DND-41 (cell line): ENCODE measurements at regions not wholly inside any gene's neighbourhood (a gene's known extent, or its start where the extent isn't known, plus 50 kb on each side); places are given as distances from the start of the nearest gene placed in this dataset.

Experiments used
- ATAC-seq: fragments of 200-7000 bp; cut with Tn5 transposase; 3 replicates; pipeline ENCODE4 v1.9.1; 2021; ENCODE audit warnings: low read depth; ENCODE audit not compliant: insufficient read depth
- DNase-seq: peaks from one replicate; pipeline ENCODE4 v3.0.0-alpha.2; 2020
- H2AFZ ChIP-seq: 2 replicates; pipeline ENCODE4 v1.6.0; 2012; ENCODE audit warnings: low read depth, low read length
- H3K27ac ChIP-seq: 2 replicates; pipeline ENCODE4 v1.5.1; 2012; ENCODE audit warnings: low read length, inconsistent platforms
- H3K27me3 ChIP-seq: fragments of 200-600 bp; sonication (generic); 2 replicates; pipeline ENCODE4 v1.6.0; 2012; ENCODE audit warnings: low read length, mild to moderate bottlenecking, inconsistent platforms; ENCODE audit not compliant: insufficient read depth, poor library complexity
- H3K36me3 ChIP-seq: 2 replicates; pipeline ENCODE4 v1.5.1; 2012; ENCODE audit warnings: low read length, inconsistent platforms; ENCODE audit not compliant: insufficient read depth
- H3K4me1 ChIP-seq: 2 replicates; pipeline ENCODE4 v1.5.1; 2012; ENCODE audit warnings: mild to moderate bottlenecking, low read length; ENCODE audit not compliant: insufficient read depth
- H3K4me2 ChIP-seq: 2 replicates; pipeline ENCODE4 v1.6.0; 2012; ENCODE audit warnings: mild to moderate bottlenecking, moderate library complexity, low read length, inconsistent platforms; ENCODE audit not compliant: insufficient read depth
- H3K4me3 ChIP-seq, 2 experiments: fragments of 200-600 bp in 1 of 2; shearing (Covaris generic) in 1 of 2; 2 replicates each; pipeline ENCODE4 v1.5.1; 2012 to 2016; ENCODE audit warnings: inconsistent platforms in 2 of 2, low read length in 2 of 2, mild to moderate bottlenecking in 2 of 2, low read depth in 1 of 2, moderate library complexity in 1 of 2
- H3K79me2 ChIP-seq: 2 replicates; pipeline ENCODE4 v1.6.0; 2012; ENCODE audit warnings: low read length, inconsistent platforms; ENCODE audit not compliant: insufficient read depth
- H3K9ac ChIP-seq: 2 replicates; pipeline ENCODE4 v1.6.0; 2012; ENCODE audit warnings: low read depth, mild to moderate bottlenecking, inconsistent platforms, low read length, moderate library complexity
- H3K9me3 ChIP-seq: 2 replicates; pipeline ENCODE4 v1.5.1; 2012; ENCODE audit warnings: low read length, moderate library complexity, mild to moderate bottlenecking, inconsistent platforms; ENCODE audit not compliant: insufficient read depth, severe bottlenecking
- H4K20me1 ChIP-seq: 2 replicates; pipeline ENCODE4 v1.6.0; 2012; ENCODE audit warnings: low read length; ENCODE audit not compliant: insufficient read depth
- EZH2 ChIP-seq: IDR thresholded peaks from 3 replicates; pipeline ENCODE4 v1.6.1; 2012; ENCODE audit warnings: borderline replicate concordance, low read depth, mild to moderate bottlenecking, moderate library complexity, low read length, inconsistent platforms; ENCODE audit not compliant: severe bottlenecking
- TF ChIP-seq, protein P1 (sequence below): IDR thresholded peaks from 2 replicates; pipeline ENCODE4 v1.5.1; 2012; ENCODE audit warnings: borderline replicate concordance, low read length, moderate library complexity, mild to moderate bottlenecking; ENCODE audit not compliant: poor library complexity, severe bottlenecking; ENCODE audit errors: extremely low read depth

DNA sequence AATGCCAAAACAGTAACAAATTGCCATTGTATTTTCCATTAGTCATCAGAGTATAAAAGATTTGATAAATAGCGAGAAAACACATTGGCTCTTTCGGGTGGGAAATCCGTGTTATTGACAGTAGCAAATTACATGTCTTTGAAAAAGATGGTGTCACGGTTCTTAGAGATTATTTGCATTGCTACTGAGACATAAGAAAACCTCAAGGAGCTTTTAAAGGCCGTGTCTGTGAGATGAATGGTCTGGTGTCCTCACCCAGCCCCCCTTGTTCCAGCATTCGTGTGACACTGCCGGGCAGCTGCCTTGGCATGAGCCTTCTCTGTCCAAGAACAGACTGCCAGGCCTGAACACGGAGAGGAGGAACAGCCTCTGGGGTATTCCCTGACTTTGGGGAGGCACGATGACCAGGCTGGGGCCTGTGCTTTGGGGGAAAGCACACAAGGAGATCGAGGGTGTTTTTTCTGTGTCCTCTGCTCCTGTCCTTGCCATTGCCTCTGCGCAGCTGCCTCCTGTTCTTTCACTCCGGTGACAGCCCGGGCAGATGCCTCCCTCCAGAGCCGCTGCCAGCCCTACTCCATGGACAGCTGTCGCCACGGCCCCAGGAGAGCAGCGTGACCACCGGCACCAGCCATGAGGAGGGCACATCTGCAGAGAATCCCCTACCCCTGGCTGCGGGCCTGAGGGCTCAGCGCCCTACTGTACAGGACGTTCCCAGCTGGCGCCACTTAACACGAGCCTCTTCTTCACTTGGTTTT is 167.7 kb upstream of the CDYL start:
- peaks cover 3% of the 10 kb centered on the region for H3K27me3 ChIP-seq
- H3K4me1 ChIP-seq: no peaks in the 10 kb centered on the region
- ATAC-seq (no peak), DNase-seq (no peak)
- no peak overlapping the region for H3K4me2 ChIP-seq
- no peak overlapping the region for H3K9ac ChIP-seq
- no peak overlapping the region for H3K4me3 ChIP-seq
- no peaks in the 10 kb centered on the region for H4K20me1 ChIP-seq
- no peak overlapping the region for H2AFZ ChIP-seq
- TF ChIP-seq, protein P1, sequence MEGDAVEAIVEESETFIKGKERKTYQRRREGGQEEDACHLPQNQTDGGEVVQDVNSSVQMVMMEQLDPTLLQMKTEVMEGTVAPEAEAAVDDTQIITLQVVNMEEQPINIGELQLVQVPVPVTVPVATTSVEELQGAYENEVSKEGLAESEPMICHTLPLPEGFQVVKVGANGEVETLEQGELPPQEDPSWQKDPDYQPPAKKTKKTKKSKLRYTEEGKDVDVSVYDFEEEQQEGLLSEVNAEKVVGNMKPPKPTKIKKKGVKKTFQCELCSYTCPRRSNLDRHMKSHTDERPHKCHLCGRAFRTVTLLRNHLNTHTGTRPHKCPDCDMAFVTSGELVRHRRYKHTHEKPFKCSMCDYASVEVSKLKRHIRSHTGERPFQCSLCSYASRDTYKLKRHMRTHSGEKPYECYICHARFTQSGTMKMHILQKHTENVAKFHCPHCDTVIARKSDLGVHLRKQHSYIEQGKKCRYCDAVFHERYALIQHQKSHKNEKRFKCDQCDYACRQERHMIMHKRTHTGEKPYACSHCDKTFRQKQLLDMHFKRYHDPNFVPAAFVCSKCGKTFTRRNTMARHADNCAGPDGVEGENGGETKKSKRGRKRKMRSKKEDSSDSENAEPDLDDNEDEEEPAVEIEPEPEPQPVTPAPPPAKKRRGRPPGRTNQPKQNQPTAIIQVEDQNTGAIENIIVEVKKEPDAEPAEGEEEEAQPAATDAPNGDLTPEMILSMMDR: no peak
- TF ChIP-seq EZH2: no peak
- no peaks in the 10 kb centered on the region for H3K79me2 ChIP-seq
- H3K9me3 ChIP-seq: no peaks in the 10 kb centered on the region
- no peaks in the 10 kb centered on the region for H3K36me3 ChIP-seq
- H3K27ac ChIP-seq: no peak overlapping the region

DNA sequence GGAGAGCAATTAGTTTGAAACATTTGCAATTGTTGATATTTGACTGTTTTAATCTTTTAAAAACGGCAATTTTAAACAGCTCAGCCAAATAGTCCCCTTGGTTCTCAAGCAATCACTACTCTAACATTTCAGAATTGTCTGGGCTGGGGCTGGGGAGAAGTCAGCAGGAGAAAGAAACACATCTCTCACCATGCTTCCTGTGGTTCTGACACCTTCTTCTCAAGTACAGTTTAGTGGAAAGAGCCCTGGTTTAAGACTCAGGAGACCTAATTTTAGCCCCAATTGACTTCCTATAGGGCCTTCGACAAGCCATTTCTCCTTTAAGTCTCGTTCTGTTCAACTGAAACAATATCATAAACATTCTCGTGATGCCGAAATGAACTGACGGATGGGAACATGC is 168.4 kb upstream of the CDYL start:
- Histone ChIP-seq H3K4me3 (no peak overlapping the region), H3K9ac (no peak overlapping the region), H3K4me1 (no peaks in the 10 kb centered on the region), H3K27ac (no peak overlapping the region), H2AFZ (no peak overlapping the region), H4K20me1 (no peaks in the 10 kb centered on the region), H3K79me2 (no peaks in the 10 kb centered on the region), H3K27me3 (peaks cover 3% of the 10 kb centered on the region), H3K4me2 (no peak overlapping the region), H3K9me3 (no peaks in the 10 kb centered on the region), H3K36me3 (no peaks in the 10 kb centered on the region)
- ATAC-seq (no peak), DNase-seq (no peak)
- no peak for TF ChIP-seq EZH2
- TF ChIP-seq, protein P1: no peak

DNA sequence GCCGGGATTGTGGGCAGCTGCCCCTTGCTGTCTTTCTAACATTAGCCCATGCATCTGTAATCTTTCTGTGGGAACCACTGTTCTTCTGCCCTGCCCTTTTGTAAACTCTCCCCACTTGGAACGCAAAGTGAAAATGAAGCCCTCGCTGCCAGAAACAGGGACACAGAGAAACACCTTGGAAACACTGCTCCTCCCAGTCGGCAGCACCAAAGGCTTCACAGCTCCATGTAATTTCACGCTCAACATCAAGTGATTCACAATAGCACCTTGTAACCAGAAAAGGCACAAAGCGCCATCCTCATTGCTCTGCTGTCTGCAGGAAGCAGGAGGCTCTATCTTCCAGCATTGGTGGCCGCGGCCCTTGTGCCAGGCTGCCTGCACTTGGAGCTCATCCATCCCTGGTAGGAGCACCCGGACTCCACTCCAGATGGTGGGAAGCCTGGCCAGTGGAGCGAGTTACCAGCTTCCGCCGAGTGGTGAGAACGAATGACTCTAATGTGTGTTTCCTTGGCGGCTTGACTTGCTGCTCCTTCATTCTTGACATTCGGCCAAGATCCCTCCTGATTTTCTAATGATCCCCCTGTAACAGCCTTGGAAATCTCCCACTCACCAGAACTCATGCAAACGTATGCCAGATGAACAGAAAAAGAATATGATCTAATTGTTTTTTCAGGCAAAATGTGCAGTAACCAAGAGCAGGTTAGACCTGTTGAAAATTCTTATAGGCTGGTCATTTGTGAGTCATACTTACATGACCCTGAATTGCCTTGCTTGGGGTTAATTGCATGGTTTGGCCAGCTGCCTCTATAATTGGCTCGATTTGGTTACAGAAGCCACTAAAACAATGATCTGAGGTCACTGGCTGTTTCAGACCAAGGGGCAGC is 169.1 kb upstream of the CDYL start:
- no peaks in the 10 kb centered on the region for H3K36me3 ChIP-seq
- ATAC-seq: no peak
- H3K4me2 ChIP-seq: no peak overlapping the region
- TF ChIP-seq, protein P1: no peak
- no peak for TF ChIP-seq EZH2
- H3K79me2 ChIP-seq: no peaks in the 10 kb centered on the region
- no peaks in the 10 kb centered on the region for H3K9me3 ChIP-seq
- peaks cover 3% of the 10 kb centered on the region for H3K27me3 ChIP-seq
- H3K27ac ChIP-seq: no peak overlapping the region
- no peak overlapping the region for H2AFZ ChIP-seq
- H3K9ac ChIP-seq: no peak overlapping the region
- H4K20me1 ChIP-seq: no peaks in the 10 kb centered on the region
- no peak for DNase-seq
- no peak overlapping the region for H3K4me3 ChIP-seq
- no peaks in the 10 kb centered on the region for H3K4me1 ChIP-seq
